Gastroesophageal sphincter (tissue), 4 donors: ENCODE measurements at regions not wholly inside any gene's neighbourhood (a gene's known extent, or its start where the extent isn't known, plus 50 kb on each side); places are given as distances from the start of the nearest gene placed in this dataset.

ENCODE experiments used
- ATAC-seq: fragments of 150-250 bp; one replicate; pipeline ENCODE4 v1.9.1; 2016; ENCODE audit warnings: mild to moderate bottlenecking, moderate library complexity
- H3K27ac ChIP-seq, 4 donors: fragments of 200-600 bp; sonication (generic) in 3 of 4; 1 replicate in 3 of 4; 2 replicates in 1 of 4; pipeline ENCODE4 v1.5.1; 2016 to 2019
- H3K27me3 ChIP-seq: fragments of 200-600 bp; sonication (generic); one replicate; pipeline ENCODE4 v1.5.1; 2019
- H3K36me3 ChIP-seq, 2 donors: fragments of 200-600 bp; sonication (generic); one replicate each; pipeline ENCODE4 v1.5.1; 2019; ENCODE audit warnings: control low read depth in 1 of 2
- H3K4me1 ChIP-seq, 3 donors: fragments of 200-600 bp; sonication (generic); 1 replicate in 2 of 3; 2 replicates in 1 of 3; pipeline ENCODE4 v1.5.1; 2016 to 2019; ENCODE audit warnings: control low read depth in 2 of 3
- H3K4me3 ChIP-seq, 2 donors: fragments of 200-600 bp; sonication (generic); one replicate each; pipeline ENCODE4 v1.5.1; 2019; ENCODE audit warnings: mild to moderate bottlenecking in 1 of 2, moderate library complexity in 1 of 2
- H3K9me3 ChIP-seq, 3 donors: fragments of 200-600 bp; sonication (generic); one replicate each; pipeline ENCODE4 v1.5.1; 2017 to 2019; ENCODE audit warnings: control low read depth in 2 of 3
- CTCF ChIP-seq, 4 experiments: fragments of 200-600 bp in 2 of 4; fragments of 450-650 bp in 2 of 4; sonication (generic) in 1 of 4; IDR thresholded peaks; one replicate each; pipeline ENCODE4 v1.5.1; 2017 to 2019; ENCODE audit warnings: antibody characterized with exemption in 4 of 4, mild to moderate bottlenecking in 2 of 4, moderate library complexity in 2 of 4
- EP300 ChIP-seq: sonication (generic); formaldehyde crosslinking; IDR thresholded peaks from one replicate; pipeline ENCODE4 v1.6.1; 2017; ENCODE audit warnings: antibody characterized with exemption, mild to moderate bottlenecking
- POLR2A ChIP-seq, 2 donors: fragments of 450-650 bp; IDR thresholded peaks; one replicate each; pipeline ENCODE4 v1.6.1; 2017; ENCODE audit warnings: antibody characterized with exemption in 2 of 2, mild to moderate bottlenecking in 2 of 2, moderate library complexity in 1 of 2
- POLR2AphosphoS5 ChIP-seq: sonication (generic); formaldehyde crosslinking; IDR thresholded peaks from one replicate; pipeline ENCODE4 v1.6.1; 2017; ENCODE audit warnings: antibody characterized with exemption
- WGBS, 2 donors: methylation state at CpG; one replicate each; pipeline ENCODE4 v1.1.5; 2018; ENCODE audit warnings: low coverage in 1 of 2; 5-methylcytosine and 5-hydroxymethylcytosine counted together

GRCh38 chr3:106047221-106047620 lies 178.4 kb upstream of the CBLB start:
- no peak for ATAC-seq
- Histone ChIP-seq H3K27me3 (no peaks in the 10 kb centered on the region), H3K4me3 (no peak overlapping the region), H3K27ac (no peak overlapping the region), H3K4me1 (no peaks in the 10 kb centered on the region), H3K9me3 (no peaks in the 10 kb centered on the region), H3K36me3 (no peaks in the 10 kb centered on the region)
- 95 to 100% methylated on average over 1 to 2 of the region's 2 CpGs for WGBS, 2 donors
- TF ChIP-seq CTCF (IDR thresholded peaks at IDR 0.05) (no peak), POLR2A (IDR thresholded peaks at IDR 0.05) (no peak), EP300 (no peak), POLR2AphosphoS5 (no peak)

- no peak for TF ChIP-seq EP300
- TF ChIP-seq CTCF (IDR thresholded peaks at IDR 0.05) = no peak
- no peak for TF ChIP-seq POLR2AphosphoS5
- no peak for TF ChIP-seq POLR2A (IDR thresholded peaks at IDR 0.05)
- no peaks in the 10 kb centered on the region for H3K4me1 ChIP-seq
- H3K4me3 ChIP-seq = no peak overlapping the region
- no peaks in the 10 kb centered on the region for H3K36me3 ChIP-seq
- no peak for ATAC-seq
- no peaks in the 10 kb centered on the region for H3K9me3 ChIP-seq
- no peak overlapping the region for H3K27ac ChIP-seq
- whole genome bisulfite sequencing, 2 donors = 92 to 100% methylated on average over 1 to 2 of the region's 2 CpGs
- H3K27me3 ChIP-seq = no peaks in the 10 kb centered on the region
Observed at GRCh38 chr3:106048946-106049481, 180.2 kb upstream of the CBLB start.

GRCh38 chr3:106049821-106050220 lies 181.0 kb upstream of the CBLB start:
- Histone ChIP-seq H3K27ac (no peak overlapping the region), H3K4me1 (no peaks in the 10 kb centered on the region), H3K36me3 (no peaks in the 10 kb centered on the region), H3K9me3 (no peaks in the 10 kb centered on the region), H3K27me3 (no peaks in the 10 kb centered on the region), H3K4me3 (no peak overlapping the region)
- ATAC-seq = no peak
- TF ChIP-seq POLR2AphosphoS5 = no peak
- TF ChIP-seq EP300 = no peak
- no peak for TF ChIP-seq CTCF (IDR thresholded peaks at IDR 0.05)
- TF ChIP-seq POLR2A (IDR thresholded peaks at IDR 0.05) = no peak

- Histone ChIP-seq H3K4me3 (no peak overlapping the region), H3K4me1 (no peaks in the 10 kb centered on the region), H3K27me3 (no peaks in the 10 kb centered on the region), H3K27ac (no peak overlapping the region), H3K36me3 (no peaks in the 10 kb centered on the region), H3K9me3 (no peaks in the 10 kb centered on the region)
- ATAC-seq = no peak
- TF ChIP-seq POLR2A (IDR thresholded peaks at IDR 0.05) (no peak), POLR2AphosphoS5 (no peak), EP300 (no peak), CTCF (IDR thresholded peaks at IDR 0.05) (no peak)
- 81 to 85% methylated on average over 3 of the region's 3 CpGs for WGBS, 2 donors
Observed at GRCh38 chr3:106056931-106057330, 188.1 kb upstream of the CBLB start.

GRCh38 chr3:106058475-106058874 lies 189.7 kb upstream of the CBLB start:
- ATAC-seq = no peak

More at GRCh38 chr3:106058475-106058874, 189.7 kb upstream of the CBLB start:
- TF ChIP-seq POLR2AphosphoS5 = no peak
- no peak for TF ChIP-seq CTCF (IDR thresholded peaks at IDR 0.05)
- no peak for TF ChIP-seq EP300
- no peak for TF ChIP-seq POLR2A (IDR thresholded peaks at IDR 0.05)
- Histone ChIP-seq H3K27me3 (no peaks in the 10 kb centered on the region), H3K4me1 (no peaks in the 10 kb centered on the region), H3K36me3 (no peaks in the 10 kb centered on the region), H3K27ac (no peak overlapping the region), H3K4me3 (no peak overlapping the region), H3K9me3 (no peaks in the 10 kb centered on the region)
- 96 to 100% methylated on average over 2 of the region's 2 CpGs for WGBS, 2 donors
